Breast epithelium (tissue), 3 donors: ENCODE measurements at regions not wholly inside any gene's neighbourhood (a gene's known extent, or its start where the extent isn't known, plus 50 kb on each side); places are given as distances from the start of the nearest gene placed in this dataset.

Experiments used
- CTCF ChIP-seq, 3 donors: fragments of 450-650 bp; IDR thresholded peaks; one replicate each; pipeline ENCODE4 v1.5.1; 2016 to 2017; ENCODE audit warnings: antibody characterized with exemption in 3 of 3, mild to moderate bottlenecking in 3 of 3, moderate library complexity in 3 of 3
- POLR2A ChIP-seq: fragments of 450-650 bp; IDR thresholded peaks from one replicate; pipeline ENCODE4 v1.6.1; 2016; ENCODE audit warnings: antibody characterized with exemption, mild to moderate bottlenecking, moderate library complexity
- POLR2AphosphoS5 ChIP-seq, 3 donors: sonication (generic); formaldehyde crosslinking; IDR thresholded peaks; one replicate each; pipeline ENCODE4 v1.6.1; 2017; ENCODE audit warnings: antibody characterized with exemption in 3 of 3

GRCh38 chrX:113868177-113868576 is 715.7 kb upstream of the HTR2C start:
- TF ChIP-seq CTCF (IDR thresholded peaks at IDR 0.05) (no peak), POLR2A (no peak), POLR2AphosphoS5 (IDR thresholded peaks at IDR 0.05) (no peak)
